IMR-90 (cell line): ENCODE measurements at regions not wholly inside any gene's neighbourhood (a gene's known extent, or its start where the extent isn't known, plus 50 kb on each side); places are given as distances from the start of the nearest gene placed in this dataset.

ENCODE experiments used
- ATAC-seq: fragments of 200-7000 bp; cut with Tn5 transposase; 2 replicates; pipeline ENCODE4 v1.9.1; 2020; ENCODE audit warnings: low read depth, mild to moderate bottlenecking, moderate library complexity
- BruUV-seq: library from RNA; stranded (reverse); fragments of 400-500 nt; replicated peaks from 2 replicates; lab custom pipeline; 2021; lab: Mats Ljungman, UMichigan
- CTCF ChIA-PET: fragments of 300-600 bp; formaldehyde crosslinking; extraction: SDS; loops from one replicate; lab custom pipeline; 2021; ENCODE audit warnings: antibody characterized with exemption; lab: Yijun Ruan, JAX
- POLR2A ChIA-PET: fragments of 300-600 bp; sonication (Branson Sonifier 250); formaldehyde crosslinking; loops from one replicate; lab custom pipeline; 2022; ENCODE audit warnings: antibody characterized with exemption; ENCODE audit not compliant: unreplicated experiment; lab: Charles Lee
- DNase-seq: peaks from one replicate; pipeline ENCODE4 v3.0.0; 2013
- H2AFZ ChIP-seq: replicated peaks from 2 replicates; pipeline ENCODE3; 2013; ENCODE audit warnings: low read length, mild to moderate bottlenecking; ENCODE audit not compliant: poor library complexity
- H2AK5ac ChIP-seq: 2 replicates; pipeline ENCODE4 v1.6.1; 2013; ENCODE audit warnings: low read depth, low read length, inconsistent platforms
- H2AK9ac ChIP-seq: replicated peaks from 2 replicates; pipeline ENCODE3; 2013; ENCODE audit warnings: mild to moderate bottlenecking, low read depth, low read length, moderate library complexity; ENCODE audit not compliant: poor library complexity
- H2BK120ac ChIP-seq: 2 replicates; pipeline ENCODE4 v1.6.1; 2013; ENCODE audit warnings: low read depth, low read length, inconsistent platforms
- H2BK15ac ChIP-seq: 3 replicates; pipeline ENCODE4 v1.6.1; 2013; ENCODE audit warnings: low read depth, low read length, inconsistent platforms
- H2BK20ac ChIP-seq: 2 replicates; pipeline ENCODE4 v1.6.1; 2013; ENCODE audit warnings: low read depth, mild to moderate bottlenecking, inconsistent platforms, low read length, moderate library complexity
- H2BK5ac ChIP-seq: 2 replicates; pipeline ENCODE4 v1.6.1; 2013; ENCODE audit warnings: mild to moderate bottlenecking, low read depth, low read length, inconsistent platforms; ENCODE audit not compliant: poor library complexity, severe bottlenecking
- H3K14ac ChIP-seq: replicated peaks from 2 replicates; pipeline ENCODE4 v1.6.1; 2013; ENCODE audit warnings: low read depth, low read length, inconsistent platforms
- H3K18ac ChIP-seq: 2 replicates; pipeline ENCODE4 v1.6.1; 2013; ENCODE audit warnings: low read depth, low read length, control low read depth
- H3K23ac ChIP-seq: 2 replicates; pipeline ENCODE4 v1.6.1; 2013; ENCODE audit warnings: low read depth, low read length, inconsistent platforms
- H3K27ac ChIP-seq: 2 replicates; pipeline ENCODE4 v1.5.1; 2013; ENCODE audit warnings: mild to moderate bottlenecking, control low read depth, low read length; ENCODE audit not compliant: insufficient read depth
- H3K27me3 ChIP-seq: 2 replicates; pipeline ENCODE4 v1.6.1; 2013; ENCODE audit warnings: low read length; ENCODE audit not compliant: control insufficient read depth, insufficient read depth
- H3K36me3 ChIP-seq: 2 replicates; pipeline ENCODE4 v1.6.1; 2013; ENCODE audit warnings: low read length, mixed read lengths; ENCODE audit not compliant: control insufficient read depth, insufficient read depth
- H3K4ac ChIP-seq: 2 replicates; pipeline ENCODE4 v1.6.1; 2013; ENCODE audit warnings: low read depth, low read length, inconsistent platforms
- H3K4me1 ChIP-seq: 2 replicates; pipeline ENCODE4 v1.6.1; 2013; ENCODE audit warnings: low read length, mixed read lengths; ENCODE audit not compliant: control insufficient read depth, insufficient read depth
- H3K4me2 ChIP-seq: 2 replicates; pipeline ENCODE4 v1.6.1; 2013; ENCODE audit warnings: low read depth, mild to moderate bottlenecking, control low read depth, low read length, moderate library complexity
- H3K4me3 ChIP-seq: 2 replicates; pipeline ENCODE4 v1.5.1; 2013; ENCODE audit warnings: low read depth, mild to moderate bottlenecking, control low read depth, low read length, moderate library complexity; ENCODE audit not compliant: insufficient read depth
- H3K56ac ChIP-seq: 2 replicates; pipeline ENCODE4 v1.6.1; 2013; ENCODE audit warnings: low read length, inconsistent platforms; ENCODE audit not compliant: insufficient read depth; ENCODE audit errors: extremely low read depth
- H3K79me1 ChIP-seq, 2 experiments: 2 replicates each; pipeline ENCODE4 v1.6.1; 2013; ENCODE audit warnings: low read length in 2 of 2, inconsistent platforms in 1 of 2, low read depth in 1 of 2
- H3K9ac ChIP-seq: 2 replicates; pipeline ENCODE4 v1.6.1; 2013; ENCODE audit warnings: low read depth, low read length, control low read depth
- H3K9me1 ChIP-seq: 2 replicates; pipeline ENCODE4 v1.6.1; 2013; ENCODE audit warnings: low read length, inconsistent platforms; ENCODE audit not compliant: insufficient read depth
- H3K9me3 ChIP-seq: 2 replicates; pipeline ENCODE4 v1.6.1; 2013; ENCODE audit warnings: low read length; ENCODE audit not compliant: control insufficient read depth, insufficient read depth
- H4K20me1 ChIP-seq: 2 replicates; pipeline ENCODE4 v1.6.1; 2013; ENCODE audit warnings: low read length, inconsistent platforms; ENCODE audit not compliant: insufficient read depth
- H4K5ac ChIP-seq: 2 replicates; pipeline ENCODE4 v1.6.1; 2013; ENCODE audit warnings: mild to moderate bottlenecking, low read depth, low read length, control low read depth
- H4K8ac ChIP-seq, 2 experiments: 2 replicates each; pipeline ENCODE4 v1.6.1; 2013; ENCODE audit warnings: low read depth in 2 of 2, low read length in 2 of 2, control low read depth in 1 of 2, inconsistent platforms in 1 of 2
- H4K91ac ChIP-seq: 2 replicates; pipeline ENCODE4 v1.6.1; 2013; ENCODE audit warnings: low read depth, low read length, inconsistent platforms; ENCODE audit not compliant: insufficient read depth
- BHLHE40 ChIP-seq: fragments of 150-350 bp; IDR thresholded peaks from 2 replicates; pipeline ENCODE4 v1.6.1; 2016; ENCODE audit warnings: mild to moderate bottlenecking, low read depth, low read length
- CEBPB ChIP-seq: IDR thresholded peaks from 2 replicates; pipeline ENCODE4 v1.6.1; 2012; ENCODE audit warnings: low read depth, low read length, improper control_type of control experiment
- CHD1 ChIP-seq: IDR thresholded peaks from 2 replicates; pipeline ENCODE4 v1.6.1; 2012; ENCODE audit warnings: low read depth, low read length, improper control_type of control experiment
- ELK1 ChIP-seq: fragments of 150-350 bp; IDR thresholded peaks from 2 replicates; pipeline ENCODE4 v1.6.1; 2016; ENCODE audit warnings: low read depth, mild to moderate bottlenecking, low read length, moderate library complexity, borderline replicate concordance
- FOS ChIP-seq: fragments of 150-350 bp; IDR thresholded peaks from 2 replicates; pipeline ENCODE4 v1.6.1; 2016; ENCODE audit warnings: low read depth, low read length
- MAFK ChIP-seq: IDR thresholded peaks from 2 replicates; pipeline ENCODE4 v1.6.1; 2012; ENCODE audit warnings: low read depth, low read length, improper control_type of control experiment
- MAZ ChIP-seq: IDR thresholded peaks from 2 replicates; pipeline ENCODE4 v1.6.1; 2012; ENCODE audit warnings: low read depth, mild to moderate bottlenecking, low read length, improper control_type of control experiment, moderate library complexity, borderline replicate concordance
- MXI1 ChIP-seq: IDR thresholded peaks from 2 replicates; pipeline ENCODE4 v1.6.1; 2012; ENCODE audit warnings: low read depth, mild to moderate bottlenecking, low read length, moderate library complexity, borderline replicate concordance
- NFE2L2 ChIP-seq: fragments of 150-350 bp; IDR thresholded peaks from 2 replicates; pipeline ENCODE4 v1.6.1; 2016; ENCODE audit warnings: low read depth, mild to moderate bottlenecking, low read length
- POLR2A ChIP-seq: IDR thresholded peaks from 2 replicates; pipeline ENCODE4 v1.6.1; 2012; ENCODE audit warnings: mild to moderate bottlenecking, low read depth, low read length
- RAD21 ChIP-seq: IDR thresholded peaks from 2 replicates; pipeline ENCODE4 v1.6.1; 2012; ENCODE audit warnings: low read length, improper control_type of control experiment
- RCOR1 ChIP-seq: IDR thresholded peaks from 2 replicates; pipeline ENCODE4 v1.6.1; 2012; ENCODE audit warnings: mild to moderate bottlenecking, low read length, improper control_type of control experiment; ENCODE audit not compliant: insufficient replicate concordance
- RFX5 ChIP-seq: IDR thresholded peaks from 2 replicates; pipeline ENCODE4 v1.8.0; 2012; ENCODE audit warnings: low read depth, mild to moderate bottlenecking, low read length, moderate library complexity
- USF2 ChIP-seq: fragments of 150-350 bp; IDR thresholded peaks from 2 replicates; pipeline ENCODE4 v1.6.1; 2017; ENCODE audit warnings: mild to moderate bottlenecking, antibody characterized with exemption, low read length, low read depth
- WGBS, 2 experiments: methylation state at CpG; one replicate each; pipeline versions ENCODE4 v1.1.5 to v1.1.7; 2013; ENCODE audit warnings: missing lambda C conversion rate in 2 of 2; ENCODE audit not compliant: insufficient read length in 1 of 2; ENCODE audit errors: extremely low coverage in 2 of 2; 5-methylcytosine and 5-hydroxymethylcytosine counted together
- dilution Hi-C: fragments of 300-500 bp; cut with HindIII; formaldehyde crosslinking; loops from one replicate; pipeline ENCODE4 v1.14.3; 2018; ENCODE audit warnings: low sequenced_read_pairs; ENCODE audit not compliant: unreplicated experiment
- in situ Hi-C: fragments of 300-500 bp; cut with MboI; formaldehyde crosslinking; loops from 3 replicates; pipeline ENCODE4 v1.14.3; 2019; ENCODE audit warnings: low sequenced_read_pairs, inconsistent platforms, mixed read lengths
- intact Hi-C: fragments of 100-400 bp; cut with micrococcal nuclease; formaldehyde crosslinking; loops from 2 replicates; pipeline ENCODE4 v1.10.0; 2022
- TF ChIP-seq, protein P1 (sequence below): conservative IDR thresholded peaks from 2 replicates; pipeline ENCODE4 v1.5.1; 2012; ENCODE audit warnings: mild to moderate bottlenecking, low read depth, low read length, improper control_type of control experiment

DNA sequence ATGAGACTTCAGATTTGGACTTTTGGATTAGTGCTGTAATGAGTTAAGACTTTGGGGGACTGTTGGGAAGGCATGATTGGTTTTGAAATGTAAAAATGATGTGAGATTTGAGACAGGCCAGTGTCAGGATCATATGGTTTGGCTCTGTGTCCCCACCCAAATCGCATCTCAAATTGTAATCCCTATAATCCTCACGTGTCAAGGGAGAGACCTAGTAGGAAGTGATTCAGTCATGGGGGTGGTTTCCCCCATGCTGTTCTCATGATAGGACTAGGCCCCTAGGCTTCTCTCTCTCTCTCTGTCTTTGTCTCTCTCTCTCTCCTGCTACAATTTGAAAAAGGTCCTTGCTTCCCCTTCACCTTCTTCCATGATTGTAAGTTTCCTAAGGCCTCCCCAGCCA lies 473.3 kb upstream of the CD180 start:
- H2AK5ac ChIP-seq: no peak overlapping the region
- no peak overlapping the region for H2BK15ac ChIP-seq
- H3K4me3 ChIP-seq: no peak overlapping the region
- DNase-seq (no peak), ATAC-seq (no peak)
- no CpG with 5 or more reads among the region's 2 CpGs for WGBS, 2 experiments
- no peak overlapping the region for H3K18ac ChIP-seq
- TF ChIP-seq BHLHE40: no peak
- TF ChIP-seq ELK1: no peak
- TF ChIP-seq RAD21: no peak
- TF ChIP-seq RCOR1: no peak
- TF ChIP-seq POLR2A: no peak
- no peak for TF ChIP-seq USF2
- no peak for TF ChIP-seq CHD1
- no peak for TF ChIP-seq MAFK
- TF ChIP-seq NFE2L2: no peak
- TF ChIP-seq, protein P1, sequence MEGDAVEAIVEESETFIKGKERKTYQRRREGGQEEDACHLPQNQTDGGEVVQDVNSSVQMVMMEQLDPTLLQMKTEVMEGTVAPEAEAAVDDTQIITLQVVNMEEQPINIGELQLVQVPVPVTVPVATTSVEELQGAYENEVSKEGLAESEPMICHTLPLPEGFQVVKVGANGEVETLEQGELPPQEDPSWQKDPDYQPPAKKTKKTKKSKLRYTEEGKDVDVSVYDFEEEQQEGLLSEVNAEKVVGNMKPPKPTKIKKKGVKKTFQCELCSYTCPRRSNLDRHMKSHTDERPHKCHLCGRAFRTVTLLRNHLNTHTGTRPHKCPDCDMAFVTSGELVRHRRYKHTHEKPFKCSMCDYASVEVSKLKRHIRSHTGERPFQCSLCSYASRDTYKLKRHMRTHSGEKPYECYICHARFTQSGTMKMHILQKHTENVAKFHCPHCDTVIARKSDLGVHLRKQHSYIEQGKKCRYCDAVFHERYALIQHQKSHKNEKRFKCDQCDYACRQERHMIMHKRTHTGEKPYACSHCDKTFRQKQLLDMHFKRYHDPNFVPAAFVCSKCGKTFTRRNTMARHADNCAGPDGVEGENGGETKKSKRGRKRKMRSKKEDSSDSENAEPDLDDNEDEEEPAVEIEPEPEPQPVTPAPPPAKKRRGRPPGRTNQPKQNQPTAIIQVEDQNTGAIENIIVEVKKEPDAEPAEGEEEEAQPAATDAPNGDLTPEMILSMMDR: no peak
- TF ChIP-seq FOS: no peak
- TF ChIP-seq MXI1: no peak
- no peak for TF ChIP-seq MAZ
- no peak for TF ChIP-seq RFX5
- no peak for TF ChIP-seq CEBPB
- no peak overlapping the region for H3K4ac ChIP-seq
- H3K56ac ChIP-seq: no peak overlapping the region
- no peak overlapping the region for H2AK9ac ChIP-seq
- no peaks in the 10 kb centered on the region for H3K4me1 ChIP-seq
- H3K27ac ChIP-seq: no peak overlapping the region
- H4K8ac ChIP-seq: no peak overlapping the region
- BruUV-seq: no TSS peak
- no peak overlapping the region for H4K5ac ChIP-seq
- H3K9me1 ChIP-seq: no peaks in the 10 kb centered on the region
- H3K9ac ChIP-seq: no peak overlapping the region
- no peaks in the 10 kb centered on the region for H3K27me3 ChIP-seq
- CTCF ChIA-PET: no interaction called here
- dilution Hi-C loops: no loop called here
- no peak overlapping the region for H3K23ac ChIP-seq
- H2BK5ac ChIP-seq: no peak overlapping the region
- H3K79me1 ChIP-seq: no peaks in the 10 kb centered on the region
- H4K20me1 ChIP-seq: no peaks in the 10 kb centered on the region
- POLR2A ChIA-PET: no interaction called here
- H2AFZ ChIP-seq: no peak overlapping the region
- H2BK20ac ChIP-seq: no peak overlapping the region
- no peak overlapping the region for H3K14ac ChIP-seq
- H3K36me3 ChIP-seq: no peaks in the 10 kb centered on the region
- H2BK120ac ChIP-seq: no peak overlapping the region
- intact Hi-C loops: no loop called here
- H3K9me3 ChIP-seq: no peaks in the 10 kb centered on the region; the same call in 1 of the 2 replicates
- no peak overlapping the region for H3K4me2 ChIP-seq
- in situ Hi-C loops: no loop called here
- H4K91ac ChIP-seq: no peak overlapping the region
